Ammon's horn (tissue), 1 donor: ENCODE measurements at regions not wholly inside any gene's neighbourhood (a gene's known extent, or its start where the extent isn't known, plus 50 kb on each side); places are given as distances from the start of the nearest gene placed in this dataset.
"Not testable (repeated sequence)": the region's sequence is repeated elsewhere in the genome, so short reads cannot be mapped to it uniquely, and the experiment has no call there.

Experiments used
- DNase-seq: peaks from one replicate; pipeline ENCODE4 v3.0.0-alpha.2; 2016; ENCODE audit warnings: low spot score

GRCh38 chr6:91291071-91291470 lies 704.2 kb upstream of the MAP3K7 start:
- no peak for DNase-seq

- peak; percentile 29 for DNase-seq
Observed at GRCh38 chr6:91288741-91289140, 701.9 kb upstream of the MAP3K7 start.

- DNase-seq = no peak
Observed at GRCh38 chr6:91281901-91282300, 695.0 kb upstream of the MAP3K7 start.

GRCh38 chr6:91280494-91280830 lies 693.6 kb upstream of the MAP3K7 start:
- DNase-seq = no peak

GRCh38 chr6:91279740-91280493 lies 693.0 kb upstream of the MAP3K7 start:
- DNase-seq = no peak

GRCh38 chr6:91278416-91278815 lies 691.5 kb upstream of the MAP3K7 start:
- no peak for DNase-seq

GRCh38 chr6:91276315-91276714 lies 689.4 kb upstream of the MAP3K7 start:
- no peak for DNase-seq

- DNase-seq = peak; percentile 8
Observed at GRCh38 chr6:91273729-91274128, 686.9 kb upstream of the MAP3K7 start.

GRCh38 chr6:91271807-91272206 lies 684.9 kb upstream of the MAP3K7 start:
- DNase-seq = no peak

GRCh38 chr6:91268941-91269340 lies 682.1 kb upstream of the MAP3K7 start:
- no peak for DNase-seq

- DNase-seq = no peak
Observed at GRCh38 chr6:91267246-91267645, 680.4 kb upstream of the MAP3K7 start.

GRCh38 chr6:91266156-91266555 lies 679.3 kb upstream of the MAP3K7 start:
- no peak for DNase-seq

- no peak for DNase-seq
Observed at GRCh38 chr6:91243436-91243835, 656.6 kb upstream of the MAP3K7 start.

GRCh38 chr6:91242614-91242949 lies 655.7 kb upstream of the MAP3K7 start:
- no peak for DNase-seq

GRCh38 chr6:91241946-91242613 lies 655.2 kb upstream of the MAP3K7 start:
- DNase-seq = no peak

GRCh38 chr6:91240878-91241603 lies 654.2 kb upstream of the MAP3K7 start:
- DNase-seq = no peak

GRCh38 chr6:91221072-91221720 lies 634.3 kb upstream of the MAP3K7 start:
- no peak for DNase-seq

GRCh38 chr6:91213229-91213901 lies 626.5 kb upstream of the MAP3K7 start:
- DNase-seq = no peak

- no peak for DNase-seq
Observed at GRCh38 chr6:91198588-91199255, 611.9 kb upstream of the MAP3K7 start.

GRCh38 chr6:91196729-91197128 lies 609.9 kb upstream of the MAP3K7 start:
- DNase-seq = no peak

- peak; percentile 63 for DNase-seq
Observed at GRCh38 chr6:91193446-91193845, 606.6 kb upstream of the MAP3K7 start.

GRCh38 chr6:91190041-91190440 lies 603.2 kb upstream of the MAP3K7 start:
- not testable (repeated sequence) for DNase-seq
